ENCODE measurements at regions not wholly inside any gene's neighbourhood (a gene's known extent, or its start where the extent isn't known, plus 50 kb on each side); places are given as distances from the start of the nearest gene placed in this dataset.

DNA sequence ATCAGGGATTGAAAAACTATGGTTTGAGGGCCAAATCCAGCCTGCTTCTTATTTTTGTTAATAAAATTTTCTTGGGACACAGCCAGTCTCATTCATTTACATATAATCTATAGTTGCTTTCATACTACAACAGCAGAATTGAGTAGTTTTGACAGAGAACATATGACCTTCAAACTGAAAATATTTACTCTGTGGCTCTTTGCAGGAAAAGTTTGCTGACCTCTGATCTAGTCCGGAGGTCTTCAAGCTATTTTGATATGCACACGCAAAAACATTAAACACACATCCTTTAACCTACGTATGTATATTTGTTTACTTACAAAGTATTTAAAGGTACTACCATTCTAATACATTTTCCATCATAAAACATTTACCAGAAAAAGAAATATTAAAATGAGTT lies 76.5 kb upstream of the LARGE1 start:
- no peaks in the 10 kb centered on the region for H3K4me1 ChIP-seq
- TF ChIP-seq, protein P1, sequence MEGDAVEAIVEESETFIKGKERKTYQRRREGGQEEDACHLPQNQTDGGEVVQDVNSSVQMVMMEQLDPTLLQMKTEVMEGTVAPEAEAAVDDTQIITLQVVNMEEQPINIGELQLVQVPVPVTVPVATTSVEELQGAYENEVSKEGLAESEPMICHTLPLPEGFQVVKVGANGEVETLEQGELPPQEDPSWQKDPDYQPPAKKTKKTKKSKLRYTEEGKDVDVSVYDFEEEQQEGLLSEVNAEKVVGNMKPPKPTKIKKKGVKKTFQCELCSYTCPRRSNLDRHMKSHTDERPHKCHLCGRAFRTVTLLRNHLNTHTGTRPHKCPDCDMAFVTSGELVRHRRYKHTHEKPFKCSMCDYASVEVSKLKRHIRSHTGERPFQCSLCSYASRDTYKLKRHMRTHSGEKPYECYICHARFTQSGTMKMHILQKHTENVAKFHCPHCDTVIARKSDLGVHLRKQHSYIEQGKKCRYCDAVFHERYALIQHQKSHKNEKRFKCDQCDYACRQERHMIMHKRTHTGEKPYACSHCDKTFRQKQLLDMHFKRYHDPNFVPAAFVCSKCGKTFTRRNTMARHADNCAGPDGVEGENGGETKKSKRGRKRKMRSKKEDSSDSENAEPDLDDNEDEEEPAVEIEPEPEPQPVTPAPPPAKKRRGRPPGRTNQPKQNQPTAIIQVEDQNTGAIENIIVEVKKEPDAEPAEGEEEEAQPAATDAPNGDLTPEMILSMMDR (IDR thresholded peaks at IDR 0.05), result no peak
- no peak for TF ChIP-seq POLR2A (IDR thresholded peaks at IDR 0.05)
- TF ChIP-seq POLR2AphosphoS5 (IDR thresholded peaks at IDR 0.05), result no peak
- TF ChIP-seq EP300 (IDR thresholded peaks at IDR 0.05), result no peak
- peaks cover 0 to 3% (median 0%) of the 10 kb centered on the region in 4 donors for H3K9me3 ChIP-seq
- no peaks in the 10 kb centered on the region for H3K36me3 ChIP-seq
- H3K27me3 ChIP-seq, result no peaks in the 10 kb centered on the region
- intact Hi-C loops (cut with DNase I), result no loop called here
- no peak for DNase-seq
- WGBS, 2 donors, result 36 to 77% methylated on average over 3 of the region's 3 CpGs
- H3K4me3 ChIP-seq, result no peak overlapping the region
- H3K27ac ChIP-seq, result no peak overlapping the region

DNA sequence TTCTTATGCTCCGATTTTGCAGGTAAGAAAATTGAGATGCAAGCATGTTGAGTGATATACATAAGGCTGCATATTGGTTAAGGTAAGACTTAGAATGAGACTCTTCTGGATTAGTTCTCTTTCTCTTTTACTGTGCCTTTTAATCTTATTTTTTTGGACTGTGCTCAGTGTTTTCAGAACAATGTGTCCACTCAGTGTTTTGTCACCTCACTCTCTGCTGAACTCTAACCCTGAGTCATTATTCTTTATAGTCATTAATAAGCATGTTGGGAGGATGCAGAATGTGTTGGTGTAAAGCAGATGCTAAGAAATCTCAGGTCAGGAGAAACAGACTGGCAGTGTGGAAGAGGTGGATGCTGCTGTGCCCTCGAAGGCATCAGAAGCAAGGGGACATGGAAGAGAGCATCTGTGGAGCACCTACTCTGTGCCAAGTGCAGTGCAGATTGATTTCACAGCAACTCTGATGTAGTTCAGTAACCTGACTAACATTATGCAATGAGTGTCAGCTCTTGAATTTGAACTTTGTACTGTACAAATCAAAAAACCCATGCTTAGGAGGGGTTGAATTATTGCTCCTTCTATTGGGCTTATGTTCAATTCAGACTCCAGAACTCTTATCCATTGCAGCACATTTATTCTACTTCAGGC lies 80.7 kb upstream of the LARGE1 start:
- Histone ChIP-seq H3K27me3 (no peaks in the 10 kb centered on the region), H3K4me3 (no peak overlapping the region), H3K27ac (no peak overlapping the region), H3K36me3 (no peaks in the 10 kb centered on the region), H3K4me1 (no peaks in the 10 kb centered on the region), H3K9me3 (peaks cover 0 to 3% (median 0%) of the 10 kb centered on the region in 4 donors)
- DNase-seq, result no peak
- WGBS, 2 donors, result 72 to 85% methylated on average over 2 of the region's 2 CpGs
- intact Hi-C loops (cut with DNase I), result no loop called here
- TF ChIP-seq POLR2AphosphoS5 (IDR thresholded peaks at IDR 0.05) (no peak), POLR2A (IDR thresholded peaks at IDR 0.05) (no peak), EP300 (IDR thresholded peaks at IDR 0.05) (no peak)
- TF ChIP-seq, protein P1 (IDR thresholded peaks at IDR 0.05), result no peak

DNA sequence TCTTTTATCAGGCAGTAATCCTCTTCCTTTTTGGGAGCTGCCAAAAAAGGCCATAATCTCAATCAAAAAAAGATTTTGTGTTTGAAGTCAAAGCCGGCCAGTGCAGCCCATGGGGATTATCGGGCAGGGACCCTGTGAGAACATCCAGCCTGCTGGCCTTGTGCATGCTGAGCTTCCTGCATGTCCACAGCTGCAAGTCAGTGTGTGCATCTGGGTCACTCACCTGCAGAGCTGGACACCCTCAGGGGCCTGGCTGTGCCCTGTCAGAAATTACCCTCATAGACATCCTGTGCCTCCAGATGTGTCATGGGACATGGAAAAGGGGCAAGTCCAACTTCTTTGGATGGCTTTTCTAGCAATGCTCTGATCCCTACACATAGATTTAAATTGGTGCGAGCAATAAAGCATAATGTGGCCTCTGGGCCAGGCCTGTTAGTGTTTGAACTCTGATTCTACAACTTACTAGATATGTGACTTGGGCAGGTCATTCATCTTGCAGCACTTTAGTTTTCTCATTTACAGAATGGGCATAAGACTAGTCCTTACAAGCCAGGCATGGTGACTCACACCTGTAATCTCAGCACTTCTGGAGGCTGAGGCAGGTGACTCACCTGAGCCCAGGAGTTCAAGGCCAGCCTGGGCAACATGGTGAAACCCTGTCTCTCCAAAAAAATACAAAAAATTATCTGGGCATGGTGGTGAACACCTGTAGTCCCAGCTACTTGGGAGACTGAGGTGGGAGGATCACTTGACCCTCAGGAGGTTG lies 81.6 kb upstream of the LARGE1 start:
- intact Hi-C loops (cut with DNase I), result no loop called here
- Histone ChIP-seq H3K36me3 (no peaks in the 10 kb centered on the region), H3K9me3 (peaks cover 0 to 3% (median 0%) of the 10 kb centered on the region in 4 donors), H3K27me3 (no peaks in the 10 kb centered on the region), H3K4me1 (no peaks in the 10 kb centered on the region), H3K27ac (no peak overlapping the region), H3K4me3 (no peak overlapping the region)
- TF ChIP-seq, protein P1 (IDR thresholded peaks at IDR 0.05), result no peak
- no peak for TF ChIP-seq EP300 (IDR thresholded peaks at IDR 0.05)
- no peak for TF ChIP-seq POLR2AphosphoS5 (IDR thresholded peaks at IDR 0.05)
- no peak for TF ChIP-seq POLR2A (IDR thresholded peaks at IDR 0.05)
- no peak for DNase-seq
- WGBS, 2 donors, result 79 to 93% methylated on average over 3 of the region's 3 CpGs

DNA sequence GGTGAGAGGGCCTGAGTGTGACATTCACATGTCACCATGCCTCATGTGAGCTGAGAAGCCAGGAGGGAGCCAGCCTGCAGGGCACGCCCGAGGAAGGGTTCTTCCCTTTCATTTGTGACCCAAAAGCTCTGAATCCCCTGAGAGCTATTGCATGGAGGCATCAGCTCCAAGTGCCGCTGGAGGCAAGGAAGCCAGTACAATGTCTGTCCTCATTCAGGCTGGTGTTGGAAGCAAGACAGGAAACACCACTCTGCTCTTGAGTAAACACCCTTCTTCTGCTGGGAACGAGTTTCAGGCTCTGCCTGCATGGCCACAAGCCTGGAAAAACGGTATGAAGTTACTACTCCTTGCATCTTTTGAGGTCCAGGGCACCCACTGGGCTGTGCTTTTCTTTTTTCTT lies 83.8 kb upstream of the LARGE1 start:
- no peak for DNase-seq
- Histone ChIP-seq H3K27ac (no peak overlapping the region), H3K27me3 (no peaks in the 10 kb centered on the region), H3K36me3 (no peaks in the 10 kb centered on the region), H3K4me1 (no peaks in the 10 kb centered on the region), H3K9me3 (peaks cover 0 to under 1% (median 0%) of the 10 kb centered on the region in 4 donors), H3K4me3 (no peak overlapping the region)
- intact Hi-C loops (cut with DNase I), result no loop called here
- WGBS, 2 donors, result 43 to 46% methylated on average over 5 of the region's 5 CpGs
- no peak for TF ChIP-seq POLR2A (IDR thresholded peaks at IDR 0.05)
- TF ChIP-seq, protein P1 (IDR thresholded peaks at IDR 0.05), result no peak
- no peak for TF ChIP-seq EP300 (IDR thresholded peaks at IDR 0.05)
